Fibroblast of skin of right biceps (primary cell): ENCODE measurements at regions not wholly inside any gene's neighbourhood (a gene's known extent, or its start where the extent isn't known, plus 50 kb on each side); places are given as distances from the start of the nearest gene placed in this dataset.
"Not testable (repeated sequence)": the region's sequence is repeated elsewhere in the genome, so short reads cannot be mapped to it uniquely, and the experiment has no call there.

Experiments used
- DNase-seq: peaks from one replicate; pipeline ENCODE4 v3.0.0-alpha.2; 2013

- DNase-seq: no peak
Measured at GRCh38 chrX:1140236-1140681, 72.2 kb downstream of the CRLF2 start.

- no peak for DNase-seq
Measured at GRCh38 chrX:1139185-1139500, 73.3 kb downstream of the CRLF2 start.

GRCh38 chrX:1138476-1139184 lies 73.8 kb downstream of the CRLF2 start:
- DNase-seq: no peak

GRCh38 chrX:1137531-1137930 lies 74.9 kb downstream of the CRLF2 start:
- DNase-seq: no peak

GRCh38 chrX:1136582-1136981 lies 75.9 kb downstream of the CRLF2 start:
- not testable (repeated sequence) for DNase-seq

GRCh38 chrX:1134976-1135375 lies 77.5 kb downstream of the CRLF2 start:
- DNase-seq: no peak

- no peak for DNase-seq
Measured at GRCh38 chrX:1134156-1134555, 78.3 kb downstream of the CRLF2 start.

GRCh38 chrX:1126738-1127137 lies 85.7 kb downstream of the CRLF2 start:
- no peak for DNase-seq

GRCh38 chrX:1124531-1124930 lies 87.9 kb downstream of the CRLF2 start:
- no peak for DNase-seq

- DNase-seq: not testable (repeated sequence)
Measured at GRCh38 chrX:1122851-1123250, 89.6 kb downstream of the CRLF2 start.

- no peak for DNase-seq
Measured at GRCh38 chrX:1119275-1119674, 93.2 kb downstream of the CRLF2 start.

- DNase-seq: no peak
Measured at GRCh38 chrX:1118572-1119199, 93.8 kb downstream of the CRLF2 start.

- not testable (repeated sequence) for DNase-seq
Measured at GRCh38 chrX:1115411-1115810, 97.0 kb downstream of the CRLF2 start.

GRCh38 chrX:1112321-1112720 lies 100.1 kb downstream of the CRLF2 start:
- no peak for DNase-seq

- DNase-seq: no peak
Measured at GRCh38 chrX:1111601-1112300, 100.7 kb downstream of the CRLF2 start.

- no peak for DNase-seq
Measured at GRCh38 chrX:1109580-1110119, 102.8 kb downstream of the CRLF2 start.

- DNase-seq: no peak
Measured at GRCh38 chrX:1108501-1109445, 103.7 kb downstream of the CRLF2 start.

- no peak for DNase-seq
Measured at GRCh38 chrX:1106478-1107210, 105.8 kb downstream of the CRLF2 start.

GRCh38 chrX:1105671-1106419 lies 106.6 kb downstream of the CRLF2 start:
- no peak for DNase-seq

GRCh38 chrX:1105031-1105430 lies 107.4 kb downstream of the CRLF2 start:
- DNase-seq: not testable (repeated sequence)

GRCh38 chrX:1103360-1103759 lies 109.1 kb downstream of the CRLF2 start:
- no peak for DNase-seq
